HPDE6-E6E7 (cell line): ENCODE measurements at regions not wholly inside any gene's neighbourhood (a gene's known extent, or its start where the extent isn't known, plus 50 kb on each side); places are given as distances from the start of the nearest gene placed in this dataset.

Source experiments
- DNase-seq: peaks from one replicate; pipeline ENCODE4 v3.0.0; 2011; ENCODE audit warnings: missing footprints; ENCODE audit errors: extremely low spot score

GRCh38 chr18:56127322-56128099 lies 510.9 kb downstream of the TXNL1 start:
- DNase-seq = no peak

- DNase-seq = no peak
These were observed 514.2 kb downstream of the TXNL1 start for GRCh38 chr18:56124186-56124585.

DNA sequence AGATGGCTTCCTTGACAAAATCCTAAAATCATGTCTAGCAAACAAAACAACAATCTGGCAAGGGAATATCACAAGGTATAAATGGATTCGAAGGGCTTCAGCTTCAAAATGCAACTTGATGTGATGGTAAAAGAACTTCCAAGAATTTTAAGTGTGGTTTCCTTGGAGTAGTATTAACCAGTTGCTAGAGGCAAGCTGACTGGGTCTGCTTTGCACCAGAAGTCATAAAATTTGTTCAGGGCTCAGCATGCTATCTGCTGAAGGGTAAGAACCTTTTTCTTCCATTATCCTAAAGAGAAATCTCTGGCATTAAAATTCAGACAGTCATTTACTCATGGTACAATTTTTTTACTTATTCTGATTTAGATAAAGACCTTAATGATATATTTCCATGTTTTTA lies 516.7 kb downstream of the TXNL1 start:
- no peak for DNase-seq

DNA sequence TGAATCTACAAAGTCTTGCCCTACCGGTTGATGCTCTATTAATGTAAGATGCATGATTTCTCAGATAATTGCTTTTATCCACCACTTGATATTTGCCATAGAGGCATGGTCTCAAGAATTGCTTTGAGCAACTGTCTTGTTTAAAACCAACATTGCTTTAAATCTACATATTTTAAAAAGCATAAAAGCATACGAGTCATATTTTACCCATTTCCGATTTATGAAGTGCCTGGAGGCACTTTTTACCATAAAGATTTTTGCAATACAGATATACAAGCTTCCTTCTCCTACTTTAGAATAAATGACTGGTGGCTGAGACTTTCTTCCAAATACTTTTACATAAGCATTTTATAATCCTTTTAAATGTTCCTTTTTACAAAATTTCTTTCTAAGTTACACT lies 517.6 kb downstream of the TXNL1 start:
- DNase-seq = no peak

GRCh38 chr18:56119681-56120080 lies 518.7 kb downstream of the TXNL1 start:
- DNase-seq = no peak

GRCh38 chr18:56118422-56118821 lies 520.0 kb downstream of the TXNL1 start:
- no peak for DNase-seq

DNA sequence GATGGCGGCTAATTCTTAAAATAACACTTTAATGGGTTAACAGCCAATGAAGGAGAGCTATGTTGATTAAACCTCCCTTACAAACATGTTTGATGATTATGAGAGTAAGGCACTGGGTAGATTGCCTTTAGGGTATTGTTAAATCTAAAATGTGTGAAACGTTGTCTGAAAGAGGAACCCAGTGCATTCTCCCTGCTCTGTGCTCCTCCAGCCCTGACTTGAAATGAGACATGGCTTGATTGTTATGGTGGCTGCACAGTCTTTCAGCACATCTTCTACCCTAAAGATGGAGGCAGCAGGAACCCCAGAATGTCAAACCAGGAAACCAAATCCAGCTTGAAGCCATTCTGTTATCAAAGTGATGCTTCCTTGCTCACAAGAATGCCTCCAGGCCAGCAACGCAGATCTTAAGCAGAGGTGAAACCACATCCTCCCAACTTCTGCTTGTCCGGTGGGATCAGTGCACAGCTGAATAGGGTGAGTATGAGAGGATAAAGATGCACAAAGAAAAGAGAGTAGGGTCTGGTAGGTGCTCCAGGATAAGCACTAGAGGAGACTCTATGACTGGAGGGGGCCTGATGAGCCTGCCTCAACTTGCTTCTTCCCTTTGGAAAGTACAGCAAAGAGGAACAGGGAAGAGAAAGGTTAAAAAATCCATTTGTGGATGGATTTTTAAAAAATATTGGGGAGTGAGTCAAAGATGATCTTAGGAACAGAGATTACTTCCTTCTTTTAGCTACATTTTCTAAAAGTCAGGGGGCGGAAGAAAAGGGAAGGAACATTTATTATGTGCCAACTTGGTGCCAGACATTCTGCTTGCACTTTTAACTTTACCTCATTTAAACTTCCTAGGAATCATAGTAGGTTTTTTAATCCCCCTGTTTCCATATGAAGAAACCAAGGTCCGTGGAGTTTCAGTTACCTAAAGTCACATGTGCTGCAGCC lies 523.0 kb downstream of the TXNL1 start:
- DNase-seq = no peak

DNA sequence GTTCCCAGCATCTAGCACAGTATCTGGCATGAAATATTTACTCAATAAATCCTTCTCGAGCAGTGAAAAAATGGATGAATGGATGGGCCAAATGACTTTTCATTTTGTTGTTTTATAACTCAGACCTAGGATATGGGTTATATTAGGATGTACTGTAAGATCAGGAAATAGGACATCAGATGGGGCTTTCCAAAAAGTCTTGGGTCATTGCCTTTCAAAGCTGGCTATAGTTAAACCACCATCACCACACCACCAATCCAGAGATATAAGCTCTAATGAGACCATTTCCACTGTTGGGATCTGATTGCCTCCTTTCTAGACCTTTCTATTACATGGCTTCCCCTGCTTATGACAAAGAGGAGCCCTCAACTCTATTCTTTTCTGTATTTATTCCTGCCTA lies 525.0 kb upstream of the TCF4 start:
- DNase-seq = no peak

DNA sequence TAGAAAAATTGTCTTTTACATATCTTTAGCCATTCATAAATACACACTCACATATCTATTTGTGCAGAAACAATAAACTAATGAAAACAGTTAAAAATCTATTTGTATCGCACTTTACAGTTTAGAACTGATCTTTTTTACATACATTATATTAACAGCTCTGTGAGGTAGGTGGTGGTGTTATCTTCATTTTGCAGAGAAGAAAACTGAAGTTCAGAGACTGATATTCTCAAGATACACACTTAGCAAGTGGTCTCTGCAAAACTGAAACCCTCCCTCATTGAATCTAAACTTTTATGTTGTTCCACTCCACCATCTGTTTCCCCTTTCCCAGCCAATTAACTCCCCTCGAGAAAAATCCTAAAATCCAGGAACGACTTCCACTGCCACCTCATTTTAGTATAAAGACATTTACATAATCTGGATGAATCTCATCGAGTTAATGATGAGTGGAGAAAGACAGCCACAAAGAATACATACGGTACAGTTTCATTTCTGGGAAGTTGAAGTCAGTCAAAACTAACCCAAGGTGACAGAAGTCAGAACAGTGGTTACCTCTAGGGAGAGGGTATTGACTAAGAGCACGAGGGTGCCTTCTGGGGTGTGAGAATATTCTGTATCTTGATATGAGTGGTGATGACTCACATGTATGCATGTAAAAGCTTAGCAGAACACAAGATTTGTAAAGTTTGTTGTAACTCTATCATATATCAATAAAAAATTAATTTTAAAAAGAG lies 524.2 kb upstream of the TCF4 start:
- no peak for DNase-seq

DNA sequence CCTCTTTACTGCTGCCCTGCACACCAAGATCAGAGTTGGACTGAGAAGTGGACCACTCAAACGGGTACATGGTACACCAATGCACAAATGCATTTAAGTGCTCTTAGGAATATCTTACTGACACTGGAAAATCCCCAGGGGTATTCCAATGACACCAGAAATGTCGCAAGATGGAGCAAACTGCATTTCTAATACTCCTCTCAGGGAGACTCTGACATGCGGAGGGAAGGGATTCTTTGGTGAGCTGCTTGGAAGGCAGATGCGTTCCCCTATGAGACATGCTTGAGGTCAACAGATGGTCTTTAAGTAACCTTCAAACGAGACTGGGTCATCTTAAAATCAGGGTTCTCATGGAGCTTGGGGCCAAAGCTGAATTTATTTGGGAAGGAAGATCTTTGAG lies 521.8 kb upstream of the TCF4 start:
- DNase-seq = no peak

GRCh38 chr18:56108478-56109367 lies 520.7 kb upstream of the TCF4 start:
- no peak for DNase-seq

DNA sequence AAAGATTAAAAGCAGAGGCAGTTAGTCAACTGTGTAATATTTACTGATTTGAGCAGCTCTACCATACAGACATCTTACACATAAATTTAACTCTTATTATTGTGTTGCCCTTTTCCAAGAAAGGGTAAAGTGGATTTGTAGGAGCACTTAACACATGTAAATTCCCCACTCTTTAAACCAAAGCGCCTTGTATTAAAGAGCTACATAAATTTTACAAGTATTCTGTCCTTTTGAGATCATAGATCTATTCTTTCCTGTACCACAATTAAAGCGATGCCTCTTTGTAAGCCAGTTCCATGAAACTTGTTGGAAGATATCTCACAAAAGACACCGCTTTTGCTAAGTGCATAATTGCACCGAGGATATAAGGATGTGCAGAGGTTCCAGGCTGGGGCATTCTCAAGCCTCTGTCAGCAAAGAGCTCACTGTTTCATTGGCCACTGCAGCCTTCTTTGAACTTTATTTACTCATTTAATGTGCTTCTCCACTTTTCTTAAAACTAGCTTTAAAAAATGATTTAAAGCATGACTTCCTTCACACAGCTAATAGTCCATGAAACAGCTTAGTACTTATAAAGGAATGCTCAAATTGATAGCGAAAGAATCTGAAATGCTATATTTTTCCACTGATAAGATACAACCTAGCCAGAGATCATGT lies 520.0 kb upstream of the TCF4 start:
- DNase-seq = no peak

DNA sequence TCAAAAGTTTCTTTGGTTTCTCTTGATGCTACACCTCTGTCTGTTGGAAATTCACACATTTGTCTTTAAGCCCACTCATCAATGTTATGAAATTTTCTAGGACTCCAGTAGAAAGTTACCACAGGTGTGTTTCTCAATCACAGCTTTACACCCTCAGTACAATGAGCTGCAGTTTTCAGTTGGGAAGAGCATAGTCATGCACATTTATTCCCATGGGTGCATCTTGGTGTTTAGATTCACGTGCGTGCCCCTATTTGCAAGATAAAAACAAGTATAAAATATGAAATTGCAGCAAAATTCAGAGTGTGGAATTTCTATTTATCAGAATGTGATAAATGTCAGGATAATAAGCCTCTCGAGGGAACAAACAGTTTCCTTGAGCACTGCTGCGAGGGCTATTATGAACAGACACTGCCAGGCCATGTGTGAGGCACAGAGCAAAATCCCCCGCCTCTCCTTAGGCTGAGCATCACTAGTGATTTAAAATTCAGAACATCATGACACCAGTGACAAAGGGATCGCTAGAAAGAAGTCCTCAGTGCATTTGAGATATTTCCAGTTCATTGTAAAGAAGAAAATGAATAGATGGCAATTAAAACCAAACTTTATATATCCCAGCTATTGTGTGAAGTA lies 512.2 kb upstream of the TCF4 start:
- no peak for DNase-seq

- DNase-seq = no peak
These were observed 509.6 kb upstream of the TCF4 start for GRCh38 chr18:56097621-56098020.

- no peak for DNase-seq
These were observed 508.9 kb upstream of the TCF4 start for GRCh38 chr18:56096861-56097260.

GRCh38 chr18:56089612-56090258 lies 501.7 kb upstream of the TCF4 start:
- DNase-seq = no peak

- DNase-seq = no peak
These were observed 498.8 kb upstream of the TCF4 start for GRCh38 chr18:56086786-56087185.

DNA sequence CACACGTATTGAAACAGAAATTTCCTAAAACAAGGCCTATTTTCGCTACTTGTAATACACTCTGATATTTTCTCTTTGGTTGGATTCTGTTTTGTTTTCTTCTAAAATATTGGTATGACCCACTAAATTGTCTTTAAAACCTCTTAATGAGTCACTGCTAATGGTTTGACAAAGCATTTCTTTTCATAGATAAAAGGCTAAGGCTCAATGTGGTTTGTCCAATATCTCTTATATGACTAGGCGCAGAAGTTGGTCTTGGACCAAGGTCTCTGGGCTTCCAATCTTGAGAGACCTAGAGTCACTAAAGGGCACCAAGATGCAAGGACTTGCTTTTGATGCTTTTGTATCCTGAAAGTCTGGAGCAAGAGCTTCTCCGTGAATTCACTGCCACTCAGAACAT lies 498.2 kb upstream of the TCF4 start:
- DNase-seq = no peak

GRCh38 chr18:56085551-56085950 lies 497.6 kb upstream of the TCF4 start:
- DNase-seq = no peak
